ENCODE measurements at regions not wholly inside any gene's neighbourhood (a gene's known extent, or its start where the extent isn't known, plus 50 kb on each side); places are given as distances from the start of the nearest gene placed in this dataset.

GRCh38 chr16:82262244-82262643, 92.2 kb upstream of the MPHOSPH6 start:
- Histone ChIP-seq H4K8ac (ENCODE audit: extremely low read depth, insufficient read depth, low read length) (no peak overlapping the region), H2BK12ac (ENCODE audit: low read depth, low read length) (no peak overlapping the region), H2AK5ac (ENCODE audit: low read depth, low read length) (no peak overlapping the region), H2BK20ac (ENCODE audit: low read length) (no peak overlapping the region), H3K4me3 (ENCODE audit: extremely low read depth in 1 of 4, insufficient read depth in 2 of 4, low read depth in 3 of 4, low read length in 4 of 4) (no peak overlapping the region), H3K79me1 (ENCODE audit: low read depth, low read length) (no peaks in the 10 kb centered on the region), H3K79me2 (ENCODE audit: control insufficient read depth in 1 of 2, insufficient read depth in 2 of 2, low read length in 2 of 2) (no peaks in the 10 kb centered on the region), H3K18ac (ENCODE audit: extremely low read depth, low read length) (no peak overlapping the region), H4K20me1 (replicated peaks in 1 of 2; ENCODE audit: control insufficient read depth in 1 of 2, insufficient read depth in 2 of 2, low read length in 2 of 2) (no peaks in the 10 kb centered on the region), H3K56ac (replicated peaks; ENCODE audit: insufficient read length, low read depth, low read length) (no peak overlapping the region), H2AFZ (ENCODE audit: low read length) (no peak overlapping the region), H3K27ac (ENCODE audit: low read depth, low read length) (no peak overlapping the region), H3K14ac (ENCODE audit: insufficient read length) (no peak overlapping the region), H3K9me3 (ENCODE audit: insufficient read depth in 2 of 2, low read depth in 1 of 2, low read length in 1 of 2) (no peaks in the 10 kb centered on the region), H3K23me2 (ENCODE audit: low read depth, low read length) (no peaks in the 10 kb centered on the region; the same call in 1 of the 2 replicates), H4K91ac (replicated peaks; ENCODE audit: insufficient read length, low read length) (no peak overlapping the region), H4K5ac (ENCODE audit: insufficient read length, low read depth, low read length) (no peak overlapping the region), H3K4ac (replicated peaks; ENCODE audit: insufficient read length, low read depth, low read length) (no peak overlapping the region), H3K4me1 (replicated peaks in 1 of 4; ENCODE audit: control insufficient read depth in 3 of 4, insufficient read depth in 4 of 4, low read length in 3 of 4) (no peaks in the 10 kb centered on the region), H2BK120ac (replicated peaks; ENCODE audit: low read depth, low read length) (no peak overlapping the region), H2BK5ac (ENCODE audit: low read depth, low read length) (no peak overlapping the region), H3K4me2 (ENCODE audit: insufficient read depth in 1 of 2, low read depth in 2 of 2, low read length in 2 of 2) (no peak overlapping the region), H2BK15ac (ENCODE audit: low read length) (no peak overlapping the region), H3K27me3 (replicated peaks in 1 of 4; ENCODE audit: control insufficient read depth in 3 of 4, extremely low read depth in 1 of 4, insufficient read depth in 3 of 4, low read length in 3 of 4) (no peaks in the 10 kb centered on the region), H3K9ac (replicated peaks in 1 of 4; ENCODE audit: extremely low read depth in 1 of 4, low read depth in 3 of 4, low read length in 3 of 4) (no peak overlapping the region), H3K36me3 (ENCODE audit: control insufficient read depth in 2 of 4, insufficient read depth in 4 of 4, low read length in 3 of 4) (no peaks in the 10 kb centered on the region), H3K23ac (ENCODE audit: insufficient read length) (no peak overlapping the region)
- ChIA-PET POLR2A (ENCODE audit: partially characterized antibody) (no interaction called here), CTCF (ENCODE audit: partially characterized antibody) (interaction anchor here (0.8 to 7.5 kb wide), 19 partner anchors 13 to 408 kb away, joined by 3 to 140 read pairs (median 7); partner anchors contain the start of gene CDH13)
- no peak for DNase-seq (ENCODE audit: low read depth in 1 of 2, low spot score in 2 of 2)
- 92% methylated on average over 3 of the region's 3 CpGs; no CpG with 5 or more reads in 1 of the 2 experiments for WGBS, 2 experiments (ENCODE audit: extremely low coverage in 1 of 2, insufficient coverage in 1 of 2, insufficient read length in 1 of 2, insufficient replicate concordance in 2 of 2, low coverage in 1 of 2, low lambda C conversion rate in 2 of 2, missing lambda C conversion rate in 1 of 2)
- no peak for FAIRE-seq
- TF ChIP-seq CBX5 (IDR thresholded peaks at IDR 0.05; ENCODE audit: low read depth, low read length) (no peak), EZH2 (IDR thresholded peaks at IDR 0.05; ENCODE audit: low read depth, low read length, severe bottlenecking) (no peak), RXRA (IDR thresholded peaks at IDR 0.05; ENCODE audit: insufficient read depth, low read depth, low read length) (no peak), ZNF274 (IDR thresholded peaks at IDR 0.05; ENCODE audit: borderline replicate concordance, extremely low read depth, low read length) (no peak), TEAD4 (IDR thresholded peaks at IDR 0.05; ENCODE audit: low read depth, low read length) (no peak), SP4 (IDR thresholded peaks at IDR 0.05; ENCODE audit: low read length) (no peak), SIX5 (IDR thresholded peaks at IDR 0.05; ENCODE audit: low read depth, low read length) (no peak), GTF2F1 (IDR thresholded peaks at IDR 0.05; ENCODE audit: borderline replicate concordance, low read depth, low read length) (no peak), KDM1A (IDR thresholded peaks at IDR 0.05; ENCODE audit: borderline replicate concordance, low read length) (no peak), EGR1 (IDR thresholded peaks at IDR 0.05; ENCODE audit: borderline replicate concordance, low read depth, low read length) (no peak), SAP30 (IDR thresholded peaks at IDR 0.05; ENCODE audit: insufficient read depth, insufficient replicate concordance, low read length) (no peak), BCL11A (IDR thresholded peaks at IDR 0.05; ENCODE audit: low read depth in 2 of 2, low read length in 2 of 2) (no peak)
- TF ChIP-seq, protein P1, sequence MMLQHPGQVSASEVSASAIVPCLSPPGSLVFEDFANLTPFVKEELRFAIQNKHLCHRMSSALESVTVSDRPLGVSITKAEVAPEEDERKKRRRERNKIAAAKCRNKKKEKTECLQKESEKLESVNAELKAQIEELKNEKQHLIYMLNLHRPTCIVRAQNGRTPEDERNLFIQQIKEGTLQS (IDR thresholded peaks at IDR 0.05; ENCODE audit: insufficient read depth, low read depth, low read length), result no peak

All from H1 (cell line).